Testis (tissue), 2 donors: ENCODE measurements at regions not wholly inside any gene's neighbourhood (a gene's known extent, or its start where the extent isn't known, plus 50 kb on each side); places are given as distances from the start of the nearest gene placed in this dataset.

ENCODE experiments used
- DNase-seq: peaks from one replicate; pipeline ENCODE4 v3.0.0-alpha.2; 2019
- H3K27ac ChIP-seq, 2 donors: fragments of 200-600 bp; sonication (generic); one replicate each; pipeline ENCODE4 v1.5.1; 2019
- H3K27me3 ChIP-seq: fragments of 200-600 bp; sonication (generic); one replicate; pipeline ENCODE4 v1.5.1; 2019
- H3K36me3 ChIP-seq: fragments of 200-600 bp; sonication (generic); one replicate; pipeline ENCODE4 v1.5.1; 2017; ENCODE audit warnings: low read depth; ENCODE audit errors: missing control alignments
- H3K4me1 ChIP-seq: fragments of 200-600 bp; sonication (generic); one replicate; pipeline ENCODE4 v1.5.1; 2019
- H3K4me3 ChIP-seq, 2 donors: fragments of 200-600 bp; sonication (generic); one replicate each; pipeline ENCODE4 v1.5.1; 2017 to 2019
- H3K9me3 ChIP-seq: fragments of 200-600 bp; sonication (generic); one replicate; pipeline ENCODE4 v1.5.1; 2017
- POLR2A ChIP-seq: fragments of 450-650 bp; IDR thresholded peaks from one replicate; pipeline ENCODE4 v1.6.1; 2017; ENCODE audit warnings: antibody characterized with exemption, mild to moderate bottlenecking, moderate library complexity
- WGBS, 2 donors: methylation state at CpG; one replicate each; pipeline ENCODE4 v1.1.5; 2018; 5-methylcytosine and 5-hydroxymethylcytosine counted together
- intact Hi-C: fragments of 100-400 bp; cut with DNase I; formaldehyde crosslinking; loops from one replicate; pipeline ENCODE4 v1.15.1; 2023; ENCODE audit warnings: low total_unique reads
- TF ChIP-seq, protein P1 (sequence below), 3 experiments: fragments of 450-650 bp in 2 of 3; fragments of 200-600 bp in 1 of 3; sonication (generic) in 1 of 3; IDR thresholded peaks; one replicate each; pipeline ENCODE4 v1.5.1; 2016 to 2019; ENCODE audit warnings: antibody characterized with exemption in 3 of 3, mild to moderate bottlenecking in 2 of 3, moderate library complexity in 1 of 3

DNA sequence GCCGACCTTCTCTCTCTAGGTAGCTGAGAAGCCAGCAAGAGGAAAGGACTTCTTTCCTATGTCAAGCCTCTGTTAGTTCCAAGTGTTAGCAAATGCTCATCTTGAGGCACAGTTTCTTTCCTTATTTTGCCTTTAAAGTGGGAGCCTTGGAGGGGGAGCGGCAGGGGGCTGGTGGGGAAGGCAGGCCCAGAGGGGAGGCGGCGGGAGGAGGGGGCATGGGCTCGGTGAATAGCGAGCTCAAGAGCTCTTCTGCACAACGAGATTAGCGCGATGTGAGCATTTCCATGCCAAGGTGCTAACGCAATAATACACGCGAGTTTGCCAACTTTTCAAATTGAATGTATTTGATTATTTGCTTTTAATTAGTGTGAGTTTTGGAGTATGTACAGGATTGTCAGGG lies 372.6 kb downstream of the RPS6KC1 start:
- H3K27ac ChIP-seq, result no peak overlapping the region
- H3K27me3 ChIP-seq, result no peaks in the 10 kb centered on the region
- WGBS, 2 donors, result 66 to 79% methylated on average over 12 of the region's 12 CpGs
- no peaks in the 10 kb centered on the region for H3K4me1 ChIP-seq
- no peaks in the 10 kb centered on the region for H3K9me3 ChIP-seq
- no peak for DNase-seq
- intact Hi-C loops, result no loop called here
- TF ChIP-seq, protein P1, sequence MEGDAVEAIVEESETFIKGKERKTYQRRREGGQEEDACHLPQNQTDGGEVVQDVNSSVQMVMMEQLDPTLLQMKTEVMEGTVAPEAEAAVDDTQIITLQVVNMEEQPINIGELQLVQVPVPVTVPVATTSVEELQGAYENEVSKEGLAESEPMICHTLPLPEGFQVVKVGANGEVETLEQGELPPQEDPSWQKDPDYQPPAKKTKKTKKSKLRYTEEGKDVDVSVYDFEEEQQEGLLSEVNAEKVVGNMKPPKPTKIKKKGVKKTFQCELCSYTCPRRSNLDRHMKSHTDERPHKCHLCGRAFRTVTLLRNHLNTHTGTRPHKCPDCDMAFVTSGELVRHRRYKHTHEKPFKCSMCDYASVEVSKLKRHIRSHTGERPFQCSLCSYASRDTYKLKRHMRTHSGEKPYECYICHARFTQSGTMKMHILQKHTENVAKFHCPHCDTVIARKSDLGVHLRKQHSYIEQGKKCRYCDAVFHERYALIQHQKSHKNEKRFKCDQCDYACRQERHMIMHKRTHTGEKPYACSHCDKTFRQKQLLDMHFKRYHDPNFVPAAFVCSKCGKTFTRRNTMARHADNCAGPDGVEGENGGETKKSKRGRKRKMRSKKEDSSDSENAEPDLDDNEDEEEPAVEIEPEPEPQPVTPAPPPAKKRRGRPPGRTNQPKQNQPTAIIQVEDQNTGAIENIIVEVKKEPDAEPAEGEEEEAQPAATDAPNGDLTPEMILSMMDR (IDR thresholded peaks at IDR 0.05), result no peak
- TF ChIP-seq POLR2A, result no peak
- H3K4me3 ChIP-seq, result no peak overlapping the region
- no peaks in the 10 kb centered on the region for H3K36me3 ChIP-seq

- H3K36me3 ChIP-seq, result no peaks in the 10 kb centered on the region
- DNase-seq, result no peak
- H3K4me1 ChIP-seq, result no peaks in the 10 kb centered on the region
- no peaks in the 10 kb centered on the region for H3K27me3 ChIP-seq
- TF ChIP-seq, protein P1 (IDR thresholded peaks at IDR 0.05), result no peak
- no peak for TF ChIP-seq POLR2A
- no peak overlapping the region for H3K4me3 ChIP-seq
- no peak overlapping the region for H3K27ac ChIP-seq
- WGBS, 2 donors, result 62 to 76% methylated on average over 20 of the region's 20 CpGs
- no peaks in the 10 kb centered on the region for H3K9me3 ChIP-seq
- intact Hi-C loops, result no loop called here
Observed at GRCh38 chr1:213425376-213426030, 374.5 kb downstream of the RPS6KC1 start.

- intact Hi-C loops, result no loop called here
- Histone ChIP-seq H3K36me3 (no peaks in the 10 kb centered on the region), H3K9me3 (no peaks in the 10 kb centered on the region), H3K4me1 (no peaks in the 10 kb centered on the region), H3K4me3 (no peak overlapping the region), H3K27me3 (no peaks in the 10 kb centered on the region), H3K27ac (no peak overlapping the region)
- WGBS, 2 donors, result 81 to 100% methylated on average over 1 of the region's 1 CpG
- TF ChIP-seq, protein P1 (IDR thresholded peaks at IDR 0.05), result no peak
- no peak for TF ChIP-seq POLR2A
- DNase-seq, result no peak
Observed at GRCh38 chr1:213429642-213430041, 378.6 kb downstream of the RPS6KC1 start.

- H3K27ac ChIP-seq, result no peak overlapping the region
- DNase-seq, result no peak
- no peaks in the 10 kb centered on the region for H3K36me3 ChIP-seq
- TF ChIP-seq, protein P1 (IDR thresholded peaks at IDR 0.05), result no peak
- no peak for TF ChIP-seq POLR2A
- H3K4me3 ChIP-seq, result no peak overlapping the region
- no peaks in the 10 kb centered on the region for H3K4me1 ChIP-seq
- intact Hi-C loops, result no loop called here
- 47 to 61% methylated on average over 1 of the region's 1 CpG for WGBS, 2 donors
- no peaks in the 10 kb centered on the region for H3K9me3 ChIP-seq
- H3K27me3 ChIP-seq, result no peaks in the 10 kb centered on the region
Observed at GRCh38 chr1:213435715-213436114, 384.7 kb downstream of the RPS6KC1 start.

GRCh38 chr1:213438339-213438738 lies 387.3 kb downstream of the RPS6KC1 start:
- DNase-seq, result no peak
- no peaks in the 10 kb centered on the region for H3K9me3 ChIP-seq
- intact Hi-C loops, result no loop called here
- H3K4me3 ChIP-seq, result no peak overlapping the region
- H3K4me1 ChIP-seq, result no peaks in the 10 kb centered on the region
- TF ChIP-seq POLR2A, result no peak
- TF ChIP-seq, protein P1 (IDR thresholded peaks at IDR 0.05), result no peak
- H3K27ac ChIP-seq, result no peak overlapping the region
- H3K27me3 ChIP-seq, result no peaks in the 10 kb centered on the region
- H3K36me3 ChIP-seq, result no peaks in the 10 kb centered on the region
